ENCODE measurements at regions not wholly inside any gene's neighbourhood (a gene's known extent, or its start where the extent isn't known, plus 50 kb on each side); places are given as distances from the start of the nearest gene placed in this dataset.

DNA sequence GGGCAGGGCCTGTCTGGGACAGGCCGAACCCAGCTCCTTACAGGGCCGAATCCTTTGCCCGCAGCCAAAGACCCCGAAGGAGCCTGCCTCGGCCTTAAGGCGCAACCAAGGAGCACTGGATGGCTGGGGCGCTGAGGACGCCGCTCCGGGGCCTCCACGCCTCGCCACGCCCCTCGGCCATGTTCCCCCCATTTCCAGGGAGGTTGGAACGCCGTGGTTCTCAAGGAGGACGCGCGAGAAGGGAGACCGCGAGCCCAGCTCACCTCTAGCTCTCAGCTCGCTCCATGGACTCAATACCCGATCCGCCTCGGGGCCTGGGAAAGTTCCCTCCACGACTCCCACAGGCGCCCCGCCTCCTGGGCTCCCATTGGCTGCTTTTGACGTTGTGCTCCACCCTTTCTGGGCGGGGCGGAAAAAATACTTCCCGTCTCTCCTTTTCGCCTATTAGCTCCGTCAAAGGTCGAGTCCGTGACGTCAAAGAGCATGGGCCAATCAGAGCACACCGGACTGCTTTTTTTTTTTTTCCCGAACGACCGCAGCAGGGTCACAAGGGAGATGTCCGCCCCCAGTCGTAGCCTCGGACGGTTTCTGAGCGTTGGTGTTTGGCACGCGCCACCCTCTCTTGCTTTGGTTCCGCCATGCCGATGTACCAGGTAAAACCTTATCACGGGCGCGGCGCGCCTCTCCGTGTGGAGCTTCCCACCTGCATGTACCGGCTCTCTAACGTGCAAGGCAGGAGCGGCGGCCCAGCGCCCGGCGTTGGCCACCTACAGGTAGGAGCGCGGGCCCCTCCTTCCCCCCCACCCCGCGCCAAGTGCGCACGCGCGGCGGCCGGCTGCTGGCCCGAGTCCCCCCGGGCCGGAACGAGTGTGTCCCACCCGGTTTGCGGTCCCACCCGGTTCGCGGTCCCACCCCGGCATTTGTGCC is 305.7 kb downstream of the TYW1 start (continued):
- TF ChIP-seq ZNF704 (tag by site-specific recombination; IDR thresholded peaks at IDR 0.05) (no peak; the same call in 1 of the 2 replicates), ZNF830 (tag by site-specific recombination; IDR thresholded peaks at IDR 0.05; ENCODE audit: low read depth) (no peak), ZNF645 (tag by site-specific recombination; IDR thresholded peaks at IDR 0.05) (no peak), HIC1 (tag by site-specific recombination; IDR thresholded peaks at IDR 0.05) (no peak), ZNF433 (tag by site-specific recombination; IDR thresholded peaks at IDR 0.05; ENCODE audit: low read depth) (no peak), ZBTB20 (tag by site-specific recombination; IDR thresholded peaks at IDR 0.05) (peak; percentile 22; the same call in 1 of the 2 replicates), ZNF837 (tag by site-specific recombination; IDR thresholded peaks at IDR 0.05) (no peak), ZNF571 (tag by site-specific recombination; IDR thresholded peaks at IDR 0.05) (no peak), IKZF3 (tag by site-specific recombination; IDR thresholded peaks at IDR 0.05) (peak; percentile 73), ZNF747 (tag by site-specific recombination; IDR thresholded peaks at IDR 0.05) (no peak), ZNF514 (tag by site-specific recombination; IDR thresholded peaks at IDR 0.05) (no peak), YY1 (tag by site-specific recombination; IDR thresholded peaks at IDR 0.05) (0 out of 2 replicates have a peak, but pooled peaks have one; percentile 24), ZNF133 (tag by site-specific recombination; IDR thresholded peaks at IDR 0.05) (no peak), ZNF768 (tag by site-specific recombination; IDR thresholded peaks at IDR 0.05) (no peak), ELK4 (IDR thresholded peaks at IDR 0.05; ENCODE audit: borderline replicate concordance, low read depth, low read length) (no peak), ZNF223 (tag by site-specific recombination; IDR thresholded peaks at IDR 0.05) (no peak), ZNF16 (tag by site-specific recombination; IDR thresholded peaks at IDR 0.05; ENCODE audit: low read depth) (no peak)
- TF ChIP-seq, protein P1, sequence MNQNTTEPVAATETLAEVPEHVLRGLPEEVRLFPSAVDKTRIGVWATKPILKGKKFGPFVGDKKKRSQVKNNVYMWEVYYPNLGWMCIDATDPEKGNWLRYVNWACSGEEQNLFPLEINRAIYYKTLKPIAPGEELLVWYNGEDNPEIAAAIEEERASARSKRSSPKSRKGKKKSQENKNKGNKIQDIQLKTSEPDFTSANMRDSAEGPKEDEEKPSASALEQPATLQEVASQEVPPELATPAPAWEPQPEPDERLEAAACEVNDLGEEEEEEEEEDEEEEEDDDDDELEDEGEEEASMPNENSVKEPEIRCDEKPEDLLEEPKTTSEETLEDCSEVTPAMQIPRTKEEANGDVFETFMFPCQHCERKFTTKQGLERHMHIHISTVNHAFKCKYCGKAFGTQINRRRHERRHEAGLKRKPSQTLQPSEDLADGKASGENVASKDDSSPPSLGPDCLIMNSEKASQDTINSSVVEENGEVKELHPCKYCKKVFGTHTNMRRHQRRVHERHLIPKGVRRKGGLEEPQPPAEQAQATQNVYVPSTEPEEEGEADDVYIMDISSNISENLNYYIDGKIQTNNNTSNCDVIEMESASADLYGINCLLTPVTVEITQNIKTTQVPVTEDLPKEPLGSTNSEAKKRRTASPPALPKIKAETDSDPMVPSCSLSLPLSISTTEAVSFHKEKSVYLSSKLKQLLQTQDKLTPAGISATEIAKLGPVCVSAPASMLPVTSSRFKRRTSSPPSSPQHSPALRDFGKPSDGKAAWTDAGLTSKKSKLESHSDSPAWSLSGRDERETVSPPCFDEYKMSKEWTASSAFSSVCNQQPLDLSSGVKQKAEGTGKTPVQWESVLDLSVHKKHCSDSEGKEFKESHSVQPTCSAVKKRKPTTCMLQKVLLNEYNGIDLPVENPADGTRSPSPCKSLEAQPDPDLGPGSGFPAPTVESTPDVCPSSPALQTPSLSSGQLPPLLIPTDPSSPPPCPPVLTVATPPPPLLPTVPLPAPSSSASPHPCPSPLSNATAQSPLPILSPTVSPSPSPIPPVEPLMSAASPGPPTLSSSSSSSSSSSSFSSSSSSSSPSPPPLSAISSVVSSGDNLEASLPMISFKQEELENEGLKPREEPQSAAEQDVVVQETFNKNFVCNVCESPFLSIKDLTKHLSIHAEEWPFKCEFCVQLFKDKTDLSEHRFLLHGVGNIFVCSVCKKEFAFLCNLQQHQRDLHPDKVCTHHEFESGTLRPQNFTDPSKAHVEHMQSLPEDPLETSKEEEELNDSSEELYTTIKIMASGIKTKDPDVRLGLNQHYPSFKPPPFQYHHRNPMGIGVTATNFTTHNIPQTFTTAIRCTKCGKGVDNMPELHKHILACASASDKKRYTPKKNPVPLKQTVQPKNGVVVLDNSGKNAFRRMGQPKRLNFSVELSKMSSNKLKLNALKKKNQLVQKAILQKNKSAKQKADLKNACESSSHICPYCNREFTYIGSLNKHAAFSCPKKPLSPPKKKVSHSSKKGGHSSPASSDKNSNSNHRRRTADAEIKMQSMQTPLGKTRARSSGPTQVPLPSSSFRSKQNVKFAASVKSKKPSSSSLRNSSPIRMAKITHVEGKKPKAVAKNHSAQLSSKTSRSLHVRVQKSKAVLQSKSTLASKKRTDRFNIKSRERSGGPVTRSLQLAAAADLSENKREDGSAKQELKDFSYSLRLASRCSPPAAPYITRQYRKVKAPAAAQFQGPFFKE (tag by site-specific recombination; IDR thresholded peaks at IDR 0.05; ENCODE audit: borderline replicate concordance), result no peak
- TF ChIP-seq, protein P2, sequence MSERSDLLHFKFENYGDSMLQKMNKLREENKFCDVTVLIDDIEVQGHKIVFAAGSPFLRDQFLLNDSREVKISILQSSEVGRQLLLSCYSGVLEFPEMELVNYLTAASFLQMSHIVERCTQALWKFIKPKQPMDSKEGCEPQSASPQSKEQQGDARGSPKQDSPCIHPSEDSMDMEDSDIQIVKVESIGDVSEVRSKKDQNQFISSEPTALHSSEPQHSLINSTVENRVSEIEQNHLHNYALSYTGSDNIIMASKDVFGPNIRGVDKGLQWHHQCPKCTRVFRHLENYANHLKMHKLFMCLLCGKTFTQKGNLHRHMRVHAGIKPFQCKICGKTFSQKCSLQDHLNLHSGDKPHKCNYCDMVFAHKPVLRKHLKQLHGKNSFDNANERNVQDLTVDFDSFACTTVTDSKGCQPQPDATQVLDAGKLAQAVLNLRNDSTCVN (tag by site-specific recombination; optimal IDR thresholded peaks at IDR 0.05), result peak; percentile 63
- TF ChIP-seq, protein P3, sequence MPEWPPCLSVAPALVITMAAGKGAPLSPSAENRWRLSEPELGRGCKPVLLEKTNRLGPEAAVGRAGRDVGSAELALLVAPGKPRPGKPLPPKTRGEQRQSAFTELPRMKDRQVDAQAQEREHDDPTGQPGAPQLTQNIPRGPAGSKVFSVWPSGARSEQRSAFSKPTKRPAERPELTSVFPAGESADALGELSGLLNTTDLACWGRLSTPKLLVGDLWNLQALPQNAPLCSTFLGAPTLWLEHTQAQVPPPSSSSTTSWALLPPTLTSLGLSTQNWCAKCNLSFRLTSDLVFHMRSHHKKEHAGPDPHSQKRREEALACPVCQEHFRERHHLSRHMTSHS (tag by site-specific recombination; IDR thresholded peaks at IDR 0.05), result no peak

Data from HEK293 (cell line).